GM21619 (cell line): ENCODE measurements at regions not wholly inside any gene's neighbourhood (a gene's known extent, or its start where the extent isn't known, plus 50 kb on each side); places are given as distances from the start of the nearest gene placed in this dataset.
"Not testable (repeated sequence)": the region's sequence is repeated elsewhere in the genome, so short reads cannot be mapped to it uniquely, and the experiment has no call there.

ENCODE experiments used
- ATAC-seq: cut with Tn5 transposase; IDR thresholded peaks from one replicate; pipeline ENCODE4 v1.9.1; 2021; ENCODE audit not compliant: unreplicated experiment

GRCh38 chr12:65728455-65728847 is 95.8 kb upstream of the HMGA2 start:
- ATAC-seq = no peak

- no peak for ATAC-seq
Observed at GRCh38 chr12:65728848-65729793, 95.2 kb upstream of the HMGA2 start.

GRCh38 chr12:65731771-65732170 is 92.5 kb upstream of the HMGA2 start:
- no peak for ATAC-seq

GRCh38 chr12:65733643-65734042 is 90.6 kb upstream of the HMGA2 start:
- not testable (repeated sequence) for ATAC-seq

- no peak for ATAC-seq
Observed at GRCh38 chr12:65734226-65734625, 90.1 kb upstream of the HMGA2 start.

- no peak for ATAC-seq
Observed at GRCh38 chr12:65739606-65740005, 84.7 kb upstream of the HMGA2 start.

- ATAC-seq = no peak
Observed at GRCh38 chr12:65740506-65740872, 83.8 kb upstream of the HMGA2 start.

- ATAC-seq = no peak
Observed at GRCh38 chr12:65740873-65741600, 83.2 kb upstream of the HMGA2 start.

GRCh38 chr12:65741656-65742017 is 82.6 kb upstream of the HMGA2 start:
- ATAC-seq = no peak

GRCh38 chr12:65742018-65743010 is 82.0 kb upstream of the HMGA2 start:
- no peak for ATAC-seq

- ATAC-seq = not testable (repeated sequence)
Observed at GRCh38 chr12:65744236-65744840, 79.9 kb upstream of the HMGA2 start.

GRCh38 chr12:65747338-65747737 is 76.9 kb upstream of the HMGA2 start:
- ATAC-seq = no peak

- no peak for ATAC-seq
Observed at GRCh38 chr12:65748332-65748731, 76.0 kb upstream of the HMGA2 start.

GRCh38 chr12:65754290-65754689 is 70.0 kb upstream of the HMGA2 start:
- no peak for ATAC-seq

GRCh38 chr12:65754744-65755595 is 69.3 kb upstream of the HMGA2 start:
- no peak for ATAC-seq

GRCh38 chr12:65755596-65755978 is 68.7 kb upstream of the HMGA2 start:
- ATAC-seq = no peak

GRCh38 chr12:65756267-65756666 is 68.0 kb upstream of the HMGA2 start:
- no peak for ATAC-seq

GRCh38 chr12:65756956-65757511 is 67.2 kb upstream of the HMGA2 start:
- ATAC-seq = peak; percentile 93

GRCh38 chr12:65758401-65758800 is 65.9 kb upstream of the HMGA2 start:
- no peak for ATAC-seq
